Endodermal cell (in vitro differentiated cells): ENCODE measurements at regions not wholly inside any gene's neighbourhood (a gene's known extent, or its start where the extent isn't known, plus 50 kb on each side); places are given as distances from the start of the nearest gene placed in this dataset.

Source experiments
- DNase-seq: peaks from one replicate; pipeline ENCODE4 v3.0.0-alpha.2; 2017
- H3K27ac ChIP-seq: 2 replicates; pipeline ENCODE4 v1.5.1; 2013; ENCODE audit warnings: mild to moderate bottlenecking, low read depth, low read length, moderate library complexity
- H3K27me3 ChIP-seq: 2 replicates; pipeline ENCODE4 v1.6.1; 2013; ENCODE audit warnings: mild to moderate bottlenecking, low read length, moderate library complexity; ENCODE audit not compliant: insufficient read depth, control insufficient read depth, poor library complexity, severe bottlenecking
- H3K36me3 ChIP-seq: 2 replicates; pipeline ENCODE4 v1.7.0; 2013; ENCODE audit warnings: mild to moderate bottlenecking, low read length, moderate library complexity; ENCODE audit not compliant: control insufficient read depth, insufficient read depth
- H3K4me1 ChIP-seq: one replicate; pipeline ENCODE4 v1.7.0; 2013; ENCODE audit warnings: low read length; ENCODE audit not compliant: control insufficient read depth, insufficient read depth
- H3K4me3 ChIP-seq: 2 replicates; pipeline ENCODE4 v1.5.1; 2013; ENCODE audit warnings: mild to moderate bottlenecking, low read length, moderate library complexity
- H3K9ac ChIP-seq: 2 replicates; pipeline ENCODE4 v1.6.1; 2013; ENCODE audit warnings: mild to moderate bottlenecking, low read length, moderate library complexity; ENCODE audit not compliant: poor library complexity, severe bottlenecking; ENCODE audit errors: extremely low read depth
- H3K9me3 ChIP-seq: 2 replicates; pipeline ENCODE4 v1.6.1; 2013; ENCODE audit warnings: mild to moderate bottlenecking, low read length, moderate library complexity; ENCODE audit not compliant: control insufficient read depth
- H3K27ac Mint-ChIP-seq: 2 replicates; pipeline ENCODE4 v1.8.0; 2020; ENCODE audit warnings: mixed read lengths
- H3K27me3 Mint-ChIP-seq: 2 replicates; pipeline ENCODE4 v1.8.0; 2021; ENCODE audit warnings: mild to moderate bottlenecking, mixed read lengths; ENCODE audit not compliant: insufficient read depth
- H3K36me3 Mint-ChIP-seq: 2 replicates; pipeline ENCODE4 v1.8.0; 2020; ENCODE audit warnings: low read depth, mixed read lengths
- H3K4me1 Mint-ChIP-seq: 2 replicates; pipeline ENCODE4 v1.8.0; 2020; ENCODE audit warnings: mixed read lengths
- H3K4me3 Mint-ChIP-seq: 2 replicates; pipeline ENCODE4 v1.8.0; 2020; ENCODE audit warnings: mild to moderate bottlenecking, moderate library complexity, mixed read lengths
- H3K9me3 Mint-ChIP-seq: 2 replicates; pipeline ENCODE4 v1.8.0; 2020; ENCODE audit warnings: mild to moderate bottlenecking, mixed read lengths
- WGBS, 2 experiments: methylation state at CpG; one replicate each; pipeline versions ENCODE4 v1.1.5 to v1.1.7; 2013; ENCODE audit warnings: missing lambda C conversion rate in 2 of 2, mixed read lengths in 1 of 2; ENCODE audit not compliant: insufficient coverage in 1 of 2, insufficient read length in 1 of 2; 5-methylcytosine and 5-hydroxymethylcytosine counted together
- TF ChIP-seq, protein P1 (sequence below): fragments of 200-600 bp; sonication (generic); conservative IDR thresholded peaks from 2 replicates; pipeline ENCODE4 v1.5.0; 2021; ENCODE audit warnings: antibody characterized with exemption, mild to moderate bottlenecking

DNA sequence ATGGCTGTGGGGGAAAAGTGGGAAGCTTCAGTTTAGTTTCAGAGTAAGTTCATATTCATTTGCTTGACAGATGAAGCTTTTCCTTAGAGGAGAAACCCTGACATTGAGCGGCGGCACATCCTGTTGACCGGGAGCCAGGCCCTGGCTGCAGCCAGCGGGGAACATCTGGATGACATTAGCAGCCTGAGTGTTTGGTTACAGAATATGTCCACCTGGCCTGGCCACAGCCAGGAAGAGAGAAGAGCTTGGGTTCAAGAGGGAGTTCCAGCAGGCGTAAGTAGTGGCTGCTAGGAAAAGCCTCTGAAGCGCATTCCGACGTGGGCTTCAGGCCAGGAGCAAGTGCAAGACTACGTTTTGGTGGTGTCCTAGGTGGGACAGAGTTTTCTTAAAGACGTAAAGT is 144.9 kb upstream of the MYCN start:
- 95 to 100% methylated on average over 2 to 10 of the region's 10 CpGs for WGBS, 2 experiments

DNA sequence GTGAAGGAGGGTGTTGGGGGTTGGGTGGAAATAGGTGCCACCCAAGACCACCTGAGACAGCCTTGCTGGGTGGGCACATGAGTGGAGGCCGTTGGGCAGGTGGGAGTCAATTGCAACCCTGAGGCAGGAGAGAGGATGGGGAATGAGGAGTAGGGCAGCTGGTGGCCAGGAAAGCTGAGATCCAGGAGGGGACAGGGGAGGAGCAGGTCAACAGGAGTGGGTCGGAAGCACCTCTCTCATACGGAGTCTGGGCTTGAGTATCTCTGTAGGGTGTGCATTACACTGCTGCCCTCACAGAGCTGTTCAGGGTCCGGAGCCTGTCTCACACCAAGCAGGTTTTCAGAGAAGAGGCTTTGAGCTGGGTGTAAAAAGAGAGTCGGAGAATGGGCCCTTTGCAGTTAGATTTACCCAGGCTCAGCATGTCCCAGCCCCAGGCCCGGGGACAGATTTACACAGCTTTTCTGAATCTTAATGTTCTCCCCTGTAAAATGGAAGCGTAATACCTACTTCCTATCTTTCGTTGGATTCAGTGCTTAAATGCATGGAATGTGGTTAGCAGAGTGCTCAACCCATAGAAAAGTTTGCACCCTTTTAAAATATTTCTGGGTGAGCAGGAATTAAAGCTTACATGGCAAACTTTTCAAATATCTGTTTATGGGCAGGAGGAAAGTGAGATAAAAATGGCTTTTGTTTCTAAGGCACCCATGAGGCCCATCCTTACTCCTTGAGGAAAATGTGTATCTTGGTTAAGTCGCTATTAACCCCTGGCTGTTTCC is 144.0 kb upstream of the MYCN start:
- Mint-ChIP-seq H3K27me3 (no peaks in the 10 kb centered on the region), H3K36me3 (no peaks in the 10 kb centered on the region), H3K27ac (no peak overlapping the region), H3K4me3 (no peak overlapping the region), H3K9me3 (no peaks in the 10 kb centered on the region), H3K4me1 (no peaks in the 10 kb centered on the region)
- DNase-seq, result no peak
- H3K36me3 ChIP-seq, result no peaks in the 10 kb centered on the region
- 90 to 91% methylated on average over 8 to 9 of the region's 9 CpGs for WGBS, 2 experiments
- H3K27ac ChIP-seq, result no peak overlapping the region
- H3K27me3 ChIP-seq, result no peaks in the 10 kb centered on the region
- no peaks in the 10 kb centered on the region for H3K4me1 ChIP-seq
- TF ChIP-seq, protein P1, sequence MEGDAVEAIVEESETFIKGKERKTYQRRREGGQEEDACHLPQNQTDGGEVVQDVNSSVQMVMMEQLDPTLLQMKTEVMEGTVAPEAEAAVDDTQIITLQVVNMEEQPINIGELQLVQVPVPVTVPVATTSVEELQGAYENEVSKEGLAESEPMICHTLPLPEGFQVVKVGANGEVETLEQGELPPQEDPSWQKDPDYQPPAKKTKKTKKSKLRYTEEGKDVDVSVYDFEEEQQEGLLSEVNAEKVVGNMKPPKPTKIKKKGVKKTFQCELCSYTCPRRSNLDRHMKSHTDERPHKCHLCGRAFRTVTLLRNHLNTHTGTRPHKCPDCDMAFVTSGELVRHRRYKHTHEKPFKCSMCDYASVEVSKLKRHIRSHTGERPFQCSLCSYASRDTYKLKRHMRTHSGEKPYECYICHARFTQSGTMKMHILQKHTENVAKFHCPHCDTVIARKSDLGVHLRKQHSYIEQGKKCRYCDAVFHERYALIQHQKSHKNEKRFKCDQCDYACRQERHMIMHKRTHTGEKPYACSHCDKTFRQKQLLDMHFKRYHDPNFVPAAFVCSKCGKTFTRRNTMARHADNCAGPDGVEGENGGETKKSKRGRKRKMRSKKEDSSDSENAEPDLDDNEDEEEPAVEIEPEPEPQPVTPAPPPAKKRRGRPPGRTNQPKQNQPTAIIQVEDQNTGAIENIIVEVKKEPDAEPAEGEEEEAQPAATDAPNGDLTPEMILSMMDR, result no peak
- no peak overlapping the region for H3K9ac ChIP-seq
- no peaks in the 10 kb centered on the region for H3K9me3 ChIP-seq
- no peak overlapping the region for H3K4me3 ChIP-seq

More for the DNA sequence above, 144.9 kb upstream of the MYCN start:
- no peak overlapping the region for H3K4me3 ChIP-seq
- H3K27ac ChIP-seq, result no peak overlapping the region
- H3K9ac ChIP-seq, result no peak overlapping the region
- TF ChIP-seq, protein P1, result no peak
- H3K4me1 ChIP-seq, result no peaks in the 10 kb centered on the region
- Mint-ChIP-seq H3K4me3 (no peak overlapping the region), H3K9me3 (no peaks in the 10 kb centered on the region), H3K27me3 (no peaks in the 10 kb centered on the region), H3K4me1 (no peaks in the 10 kb centered on the region), H3K36me3 (no peaks in the 10 kb centered on the region), H3K27ac (no peak overlapping the region)
- H3K36me3 ChIP-seq, result no peaks in the 10 kb centered on the region
- no peak for DNase-seq
- no peaks in the 10 kb centered on the region for H3K9me3 ChIP-seq
- no peaks in the 10 kb centered on the region for H3K27me3 ChIP-seq

DNA sequence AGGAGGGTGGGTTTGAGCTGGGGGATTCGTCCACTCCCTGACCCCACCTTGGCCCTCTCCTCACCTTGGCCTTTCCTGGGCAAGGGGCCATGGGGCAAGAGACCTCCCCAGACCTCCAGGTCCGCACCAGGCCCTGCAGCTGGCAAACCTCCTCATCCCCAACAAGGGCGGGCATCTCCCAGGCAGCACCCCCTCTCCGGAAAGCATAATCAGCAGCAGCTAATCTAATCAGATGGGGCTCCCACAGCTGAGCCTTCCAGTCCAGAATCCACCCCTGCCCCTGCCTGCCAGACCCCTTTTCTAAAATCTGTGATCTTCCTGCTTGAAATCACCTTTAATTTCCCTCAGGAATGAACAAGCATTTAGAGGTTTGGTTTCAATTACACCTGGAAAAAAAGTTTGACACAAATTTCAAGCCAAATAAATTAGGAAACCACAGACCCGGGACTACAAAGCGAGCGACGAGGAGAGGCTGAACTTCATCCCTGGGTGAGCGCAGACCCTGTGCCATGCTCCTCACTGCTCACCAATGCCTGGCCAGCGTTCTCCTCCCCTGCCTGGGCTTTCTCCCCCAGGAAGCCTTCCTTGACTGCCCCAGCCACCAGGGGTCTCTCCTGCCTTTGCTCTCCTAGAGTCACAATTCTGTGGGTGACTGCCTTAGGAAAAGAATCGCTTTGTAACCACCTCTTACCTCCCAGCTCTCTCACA is 143.0 kb upstream of the MYCN start:
- H3K27me3 Mint-ChIP-seq, result no peaks in the 10 kb centered on the region
- H3K9me3 Mint-ChIP-seq, result no peaks in the 10 kb centered on the region
- Histone ChIP-seq H3K36me3 (no peaks in the 10 kb centered on the region), H3K9ac (no peak overlapping the region), H3K4me1 (no peaks in the 10 kb centered on the region), H3K4me3 (no peak overlapping the region), H3K27me3 (no peaks in the 10 kb centered on the region), H3K9me3 (no peaks in the 10 kb centered on the region), H3K27ac (no peak overlapping the region)
- TF ChIP-seq, protein P1, result peak; percentile 74
- H3K36me3 Mint-ChIP-seq, result no peaks in the 10 kb centered on the region
- 71 to 82% methylated on average over 8 to 11 of the region's 11 CpGs for WGBS, 2 experiments
- H3K4me1 Mint-ChIP-seq, result no peaks in the 10 kb centered on the region
- H3K4me3 Mint-ChIP-seq, result no peak overlapping the region
- no peak overlapping the region for H3K27ac Mint-ChIP-seq
- DNase-seq, result peak; percentile 85
